Endothelial cell of umbilical vein (primary cell): ENCODE measurements at regions not wholly inside any gene's neighbourhood (a gene's known extent, or its start where the extent isn't known, plus 50 kb on each side); places are given as distances from the start of the nearest gene placed in this dataset.

Experiments used
- BruUV-seq: library from RNA; stranded (reverse); fragments of 400-500 nt; replicated peaks from 2 replicates; lab custom pipeline; 2021; lab: Mats Ljungman, UMichigan
- CTCF ChIA-PET: fragments of 300-600, 350-600 bp; sonication (Branson Sonifier 250); formaldehyde crosslinking; loops from one replicate; lab custom pipeline; 2021; ENCODE audit warnings: antibody characterized with exemption, inconsistent platforms; lab: Charles Lee
- POLR2A ChIA-PET: fragments of 300-600, 350-600 bp; sonication (Branson Sonifier 250); formaldehyde crosslinking; loops from one replicate; lab custom pipeline; 2021; ENCODE audit warnings: antibody characterized with exemption, inconsistent platforms; lab: Charles Lee
- DNase-seq: peaks from one replicate; pipeline ENCODE4 v3.0.0-alpha.2; 2011; ENCODE audit warnings: low read depth, low spot score
- FAIRE-seq: peaks from 2 replicates; lab custom pipeline; 2011; peaks lifted over from hg19 to GRCh38; lab: Jason Lieb, UNC
- H2AFZ ChIP-seq: 2 replicates; pipeline ENCODE4 v1.6.0; 2012; ENCODE audit warnings: low read depth, low read length, control low read depth, inconsistent platforms
- H3K27ac ChIP-seq: 2 replicates; pipeline ENCODE4 v1.5.1; 2011; ENCODE audit warnings: low read depth, mild to moderate bottlenecking, control low read depth, low read length, moderate library complexity; ENCODE audit not compliant: insufficient read depth
- H3K27me3 ChIP-seq, 2 experiments: 2 replicates each; pipeline versions ENCODE4 v1.6.0 to v1.6.1; 2011; ENCODE audit warnings: low read length in 2 of 2, mixed read lengths in 1 of 2; ENCODE audit not compliant: control insufficient read depth in 2 of 2, insufficient read depth in 2 of 2
- H3K36me3 ChIP-seq, 2 experiments: 2 replicates in 1 of 2; 3 replicates in 1 of 2; pipeline ENCODE4 v1.5.1; 2011; ENCODE audit warnings: low read length in 2 of 2, mild to moderate bottlenecking in 1 of 2, moderate library complexity in 1 of 2; ENCODE audit not compliant: control insufficient read depth in 2 of 2, insufficient read depth in 2 of 2; ENCODE audit errors: extremely low read depth in 1 of 2
- H3K4me1 ChIP-seq: 3 replicates; pipeline ENCODE4 v1.5.1; 2011; ENCODE audit warnings: mild to moderate bottlenecking, low read length; ENCODE audit not compliant: control insufficient read depth, insufficient read depth; ENCODE audit errors: extremely low read depth
- H3K4me2 ChIP-seq: 2 replicates; pipeline ENCODE4 v1.6.1; 2011; ENCODE audit warnings: low read length, control low read depth, mixed read lengths; ENCODE audit not compliant: insufficient read depth
- H3K4me3 ChIP-seq, 3 experiments: fragments of 200-600 bp in 1 of 3; sonication (generic), shearing (Covaris generic) in 1 of 3; replicated peaks in 1 of 3; 2 replicates each; pipeline ENCODE4 v1.5.1; 2011 to 2016; ENCODE audit warnings: control low read depth in 3 of 3, low read length in 3 of 3, mild to moderate bottlenecking in 2 of 3, inconsistent platforms in 1 of 3, low read depth in 1 of 3, moderate library complexity in 1 of 3; ENCODE audit not compliant: insufficient read depth in 1 of 3
- H3K79me2 ChIP-seq: 2 replicates; pipeline ENCODE4 v1.6.0; 2012; ENCODE audit warnings: low read length, inconsistent platforms; ENCODE audit not compliant: control insufficient read depth, insufficient read depth
- H3K9ac ChIP-seq: replicated peaks from 2 replicates; pipeline ENCODE3; 2011; ENCODE audit warnings: low read length, control low read depth; ENCODE audit not compliant: insufficient read depth; ENCODE audit errors: extremely low read depth
- H3K9me1 ChIP-seq: replicated peaks from 3 replicates; pipeline ENCODE4 v1.6.0; 2011; ENCODE audit warnings: mild to moderate bottlenecking, low read length; ENCODE audit not compliant: control insufficient read depth, insufficient read depth; ENCODE audit errors: extremely low read depth
- H3K9me3 ChIP-seq: replicated peaks from 2 replicates; pipeline ENCODE4 v1.5.1; 2012; ENCODE audit warnings: low read length, inconsistent platforms; ENCODE audit not compliant: control insufficient read depth, insufficient read depth
- H4K20me1 ChIP-seq: replicated peaks from 2 replicates; pipeline ENCODE3; 2011; ENCODE audit warnings: mild to moderate bottlenecking, low read length; ENCODE audit not compliant: control insufficient read depth, insufficient read depth; ENCODE audit errors: extremely low read depth
- EZH2 ChIP-seq: IDR thresholded peaks from 2 replicates; pipeline ENCODE4 v1.6.1; 2012; ENCODE audit warnings: borderline replicate concordance, low read depth, mild to moderate bottlenecking, moderate library complexity, low read length, inconsistent platforms; ENCODE audit not compliant: severe bottlenecking
- FOS ChIP-seq: IDR thresholded peaks from 2 replicates; pipeline ENCODE4 v1.6.1; 2011; ENCODE audit warnings: mild to moderate bottlenecking, low read length, moderate library complexity, borderline replicate concordance; ENCODE audit not compliant: insufficient read depth
- GATA2 ChIP-seq: IDR thresholded peaks from 2 replicates; pipeline ENCODE4 v1.7.0; 2011; ENCODE audit warnings: low read depth, mild to moderate bottlenecking, moderate library complexity, mixed read lengths, low read length; ENCODE audit not compliant: insufficient read length, insufficient read depth
- JUN ChIP-seq: IDR thresholded peaks from 2 replicates; pipeline ENCODE4 v1.6.1; 2011; ENCODE audit warnings: borderline replicate concordance, low read depth; ENCODE audit not compliant: insufficient read length, insufficient read depth
- MYC ChIP-seq: IDR thresholded peaks from one replicate; pipeline ENCODE4 v1.6.1; 2011; ENCODE audit warnings: mild to moderate bottlenecking, low read depth, low read length
- POLR2A ChIP-seq: IDR thresholded peaks from 2 replicates; pipeline ENCODE4 v1.6.1; 2012; ENCODE audit warnings: low read depth, mild to moderate bottlenecking, control low read depth, low read length
- POLR2AphosphoS5 ChIP-seq: IDR thresholded peaks from 2 replicates; pipeline ENCODE4 v1.6.1; 2012; ENCODE audit warnings: low read depth, mild to moderate bottlenecking, control low read depth, low read length, moderate library complexity; ENCODE audit not compliant: insufficient read depth
- dilution Hi-C: fragments of 300-500 bp; cut with MboI; formaldehyde crosslinking; loops from one replicate; pipeline ENCODE4 v1.15.0; 2019; ENCODE audit warnings: low sequenced_read_pairs; ENCODE audit not compliant: extremely low pct_ligation_motif_present
- intact Hi-C: fragments of 100-400 bp; cut with micrococcal nuclease; formaldehyde crosslinking; loops from one replicate; pipeline ENCODE4 v1.10.0; 2022
- TF ChIP-seq, protein P1 (sequence below): IDR thresholded peaks from 2 replicates; pipeline ENCODE4 v1.6.1; 2011; ENCODE audit not compliant: insufficient read depth, insufficient read length
- TF ChIP-seq, protein P2 (sequence below), 2 donors: IDR thresholded peaks; 1 replicate in 1 of 2; 2 replicates in 1 of 2; pipeline ENCODE4 v1.5.1; 2011; ENCODE audit warnings: low read length in 2 of 2, mild to moderate bottlenecking in 2 of 2, moderate library complexity in 2 of 2, control low read depth in 1 of 2, inconsistent platforms in 1 of 2, low read depth in 1 of 2; ENCODE audit not compliant: insufficient read depth in 1 of 2; ENCODE audit errors: extremely low read depth in 1 of 2

DNA sequence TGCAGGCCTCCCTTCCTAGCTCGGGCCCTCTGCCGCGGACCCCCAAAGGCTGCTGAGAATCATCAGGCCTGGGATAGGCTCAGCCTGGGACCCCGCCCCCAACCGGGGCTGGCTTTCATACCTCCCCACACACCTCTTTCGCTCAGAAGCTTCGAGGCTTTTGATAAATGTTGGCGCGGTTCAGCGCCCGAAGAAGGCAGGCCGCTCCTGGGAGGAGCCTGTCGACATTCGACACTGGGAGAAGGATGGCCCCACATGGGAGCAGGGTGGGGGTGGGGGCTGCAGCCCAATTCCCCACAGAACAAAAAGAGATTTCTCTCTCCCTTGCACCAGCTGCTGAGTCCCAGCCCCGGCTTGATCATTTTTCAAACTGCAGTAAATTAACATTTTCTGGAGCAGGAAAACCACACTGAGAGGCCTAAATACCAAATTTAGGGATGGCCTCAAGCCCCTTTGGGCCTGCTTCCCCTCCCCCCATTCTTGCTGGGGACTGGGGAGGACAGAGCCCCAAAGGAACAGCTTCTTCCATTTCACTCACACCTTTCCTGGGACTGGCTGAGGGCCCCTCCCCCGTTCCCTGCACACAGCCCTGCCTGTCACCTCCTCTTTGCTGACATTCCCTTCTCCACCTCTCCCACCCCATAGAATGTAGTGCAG is 112.9 kb upstream of the PJA1 start:
- ChIA-PET POLR2A (no interaction called here), CTCF (no interaction called here)
- no TSS peak for BruUV-seq
- FAIRE-seq (no peak), DNase-seq (no peak)
- Histone ChIP-seq H3K36me3 (no peaks in the 10 kb centered on the region), H3K4me2 (no peak overlapping the region), H3K79me2 (no peaks in the 10 kb centered on the region), H3K4me3 (no peak overlapping the region), H2AFZ (no peak overlapping the region), H3K27ac (no peak overlapping the region), H3K9me1 (no peaks in the 10 kb centered on the region), H3K9me3 (no peaks in the 10 kb centered on the region), H3K9ac (no peak overlapping the region), H3K27me3 (no peaks in the 10 kb centered on the region), H4K20me1 (no peaks in the 10 kb centered on the region), H3K4me1 (no peaks in the 10 kb centered on the region)
- intact Hi-C loops (no loop called here), dilution Hi-C loops (no loop called here)
- TF ChIP-seq, protein P1, sequence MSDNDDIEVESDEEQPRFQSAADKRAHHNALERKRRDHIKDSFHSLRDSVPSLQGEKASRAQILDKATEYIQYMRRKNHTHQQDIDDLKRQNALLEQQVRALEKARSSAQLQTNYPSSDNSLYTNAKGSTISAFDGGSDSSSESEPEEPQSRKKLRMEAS: no peak
- TF ChIP-seq POLR2A (no peak), GATA2 (no peak), JUN (no peak), MYC (no peak), EZH2 (no peak), FOS (no peak), POLR2AphosphoS5 (no peak)
- TF ChIP-seq, protein P2, sequence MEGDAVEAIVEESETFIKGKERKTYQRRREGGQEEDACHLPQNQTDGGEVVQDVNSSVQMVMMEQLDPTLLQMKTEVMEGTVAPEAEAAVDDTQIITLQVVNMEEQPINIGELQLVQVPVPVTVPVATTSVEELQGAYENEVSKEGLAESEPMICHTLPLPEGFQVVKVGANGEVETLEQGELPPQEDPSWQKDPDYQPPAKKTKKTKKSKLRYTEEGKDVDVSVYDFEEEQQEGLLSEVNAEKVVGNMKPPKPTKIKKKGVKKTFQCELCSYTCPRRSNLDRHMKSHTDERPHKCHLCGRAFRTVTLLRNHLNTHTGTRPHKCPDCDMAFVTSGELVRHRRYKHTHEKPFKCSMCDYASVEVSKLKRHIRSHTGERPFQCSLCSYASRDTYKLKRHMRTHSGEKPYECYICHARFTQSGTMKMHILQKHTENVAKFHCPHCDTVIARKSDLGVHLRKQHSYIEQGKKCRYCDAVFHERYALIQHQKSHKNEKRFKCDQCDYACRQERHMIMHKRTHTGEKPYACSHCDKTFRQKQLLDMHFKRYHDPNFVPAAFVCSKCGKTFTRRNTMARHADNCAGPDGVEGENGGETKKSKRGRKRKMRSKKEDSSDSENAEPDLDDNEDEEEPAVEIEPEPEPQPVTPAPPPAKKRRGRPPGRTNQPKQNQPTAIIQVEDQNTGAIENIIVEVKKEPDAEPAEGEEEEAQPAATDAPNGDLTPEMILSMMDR (IDR thresholded peaks at IDR 0.05; ENCODE audit: extremely low read depth in 1 of 2, insufficient read depth in 1 of 2, low read depth in 1 of 2, low read length in 2 of 2): no peak
